ENCODE measurements at regions not wholly inside any gene's neighbourhood (a gene's known extent, or its start where the extent isn't known, plus 50 kb on each side); places are given as distances from the start of the nearest gene placed in this dataset.

DNA sequence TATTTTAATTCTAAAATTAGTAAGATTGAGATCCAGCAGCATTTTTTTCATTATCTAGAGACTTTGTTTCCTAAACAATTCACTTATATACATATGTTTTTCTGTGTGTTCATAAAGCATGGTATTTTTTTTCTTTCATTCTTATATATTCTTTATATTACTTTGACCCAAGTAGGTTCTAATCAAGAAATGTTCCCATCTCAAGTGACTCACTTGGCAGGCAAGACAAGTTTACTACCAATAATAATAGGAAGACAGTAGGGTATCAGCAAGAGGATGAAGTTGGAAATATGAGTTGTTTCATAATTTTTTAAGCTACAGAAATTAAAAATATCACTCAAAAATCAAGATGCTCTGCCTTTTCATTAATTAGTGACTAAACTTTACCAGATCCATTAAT is 613.4 kb upstream of the ATP2B1 start:
- no peaks in the 10 kb centered on the region for H3K9me3 ChIP-seq (replicated peaks)
- DNase-seq = no peak
- intact Hi-C loops (cut with micrococcal nuclease) = no loop called here
- no peak overlapping the region for H3K4me3 ChIP-seq
- no peaks in the 10 kb centered on the region for H3K4me1 ChIP-seq
- TF ChIP-seq, protein P1, sequence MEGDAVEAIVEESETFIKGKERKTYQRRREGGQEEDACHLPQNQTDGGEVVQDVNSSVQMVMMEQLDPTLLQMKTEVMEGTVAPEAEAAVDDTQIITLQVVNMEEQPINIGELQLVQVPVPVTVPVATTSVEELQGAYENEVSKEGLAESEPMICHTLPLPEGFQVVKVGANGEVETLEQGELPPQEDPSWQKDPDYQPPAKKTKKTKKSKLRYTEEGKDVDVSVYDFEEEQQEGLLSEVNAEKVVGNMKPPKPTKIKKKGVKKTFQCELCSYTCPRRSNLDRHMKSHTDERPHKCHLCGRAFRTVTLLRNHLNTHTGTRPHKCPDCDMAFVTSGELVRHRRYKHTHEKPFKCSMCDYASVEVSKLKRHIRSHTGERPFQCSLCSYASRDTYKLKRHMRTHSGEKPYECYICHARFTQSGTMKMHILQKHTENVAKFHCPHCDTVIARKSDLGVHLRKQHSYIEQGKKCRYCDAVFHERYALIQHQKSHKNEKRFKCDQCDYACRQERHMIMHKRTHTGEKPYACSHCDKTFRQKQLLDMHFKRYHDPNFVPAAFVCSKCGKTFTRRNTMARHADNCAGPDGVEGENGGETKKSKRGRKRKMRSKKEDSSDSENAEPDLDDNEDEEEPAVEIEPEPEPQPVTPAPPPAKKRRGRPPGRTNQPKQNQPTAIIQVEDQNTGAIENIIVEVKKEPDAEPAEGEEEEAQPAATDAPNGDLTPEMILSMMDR (IDR thresholded peaks at IDR 0.05; ENCODE audit: borderline replicate concordance) = no peak
- H3K36me3 ChIP-seq = no peaks in the 10 kb centered on the region
- no peaks in the 10 kb centered on the region for H3K27me3 ChIP-seq (ENCODE audit: low read depth)
- no peak overlapping the region for H3K27ac ChIP-seq (replicated peaks)

DNA sequence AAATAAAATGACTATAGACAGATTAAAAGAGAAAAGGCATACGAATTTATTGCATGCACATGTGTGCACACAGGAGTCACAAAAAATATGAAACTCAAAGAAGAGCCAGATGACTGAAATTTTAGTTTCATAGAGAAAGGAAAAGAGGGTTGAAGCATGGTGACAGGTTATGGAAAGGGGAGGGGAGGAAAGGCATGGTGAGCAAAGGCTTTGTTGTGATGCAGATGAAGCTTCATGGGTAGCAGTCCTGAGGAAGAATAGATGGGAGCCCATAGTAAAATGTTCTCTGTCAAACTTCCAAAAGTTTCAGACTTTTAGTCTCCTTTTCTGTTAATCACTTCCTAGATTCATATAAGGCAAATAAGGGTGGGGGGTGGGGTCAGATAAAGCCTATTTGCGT is 612.7 kb upstream of the ATP2B1 start:
- Histone ChIP-seq H3K27ac (replicated peaks) (no peak overlapping the region), H3K4me1 (no peaks in the 10 kb centered on the region), H3K27me3 (ENCODE audit: low read depth) (no peaks in the 10 kb centered on the region), H3K9me3 (replicated peaks) (no peaks in the 10 kb centered on the region), H3K36me3 (no peaks in the 10 kb centered on the region), H3K4me3 (no peak overlapping the region)
- TF ChIP-seq, protein P1 (IDR thresholded peaks at IDR 0.05; ENCODE audit: borderline replicate concordance) = no peak
- DNase-seq = no peak
- intact Hi-C loops (cut with micrococcal nuclease) = no loop called here

DNA sequence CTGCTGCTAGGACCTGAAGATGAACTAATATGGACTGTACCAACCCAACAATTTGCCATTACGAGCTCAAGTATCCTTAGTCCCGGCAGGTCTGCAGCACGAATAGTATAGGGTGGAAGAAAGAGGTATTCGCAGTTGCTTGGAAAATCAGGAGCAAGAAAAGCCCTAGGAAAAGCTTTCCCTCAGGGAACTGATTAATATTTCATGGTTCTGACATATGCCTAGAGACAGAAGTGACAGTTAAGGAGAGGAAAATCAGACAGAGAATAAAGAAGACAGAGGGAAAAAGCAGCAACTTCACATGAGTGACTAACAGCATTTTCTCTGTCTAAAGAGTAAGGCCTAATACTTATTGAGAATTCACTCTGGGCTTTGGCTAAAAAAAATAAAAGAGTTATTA is 602.9 kb upstream of the ATP2B1 start:
- no peaks in the 10 kb centered on the region for H3K4me1 ChIP-seq
- no peaks in the 10 kb centered on the region for H3K27me3 ChIP-seq (ENCODE audit: low read depth)
- H3K4me3 ChIP-seq = no peak overlapping the region
- H3K9me3 ChIP-seq (replicated peaks) = no peaks in the 10 kb centered on the region
- H3K36me3 ChIP-seq = no peaks in the 10 kb centered on the region
- no peak for DNase-seq
- intact Hi-C loops (cut with micrococcal nuclease) = no loop called here
- TF ChIP-seq, protein P1 (IDR thresholded peaks at IDR 0.05; ENCODE audit: borderline replicate concordance) = no peak
- no peak overlapping the region for H3K27ac ChIP-seq (replicated peaks)

DNA sequence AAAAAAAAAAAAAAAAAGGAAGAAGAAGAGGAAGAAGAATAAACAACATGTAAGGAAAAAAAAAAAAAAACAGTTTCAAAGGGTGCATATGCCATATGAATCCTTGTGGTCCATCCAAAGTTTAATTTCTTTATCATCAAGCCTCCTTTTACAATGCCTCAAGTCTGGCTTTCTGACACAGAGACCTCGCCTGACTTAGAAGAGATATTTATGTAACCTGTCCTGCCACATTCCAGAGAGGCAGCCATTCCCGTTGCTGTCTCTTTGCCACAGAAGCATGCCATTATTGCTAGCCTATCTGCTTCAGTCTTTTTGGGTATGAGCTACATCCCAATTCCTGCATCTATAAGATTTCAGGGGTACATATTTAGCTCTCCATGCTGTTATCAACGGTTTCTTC is 596.7 kb upstream of the ATP2B1 start:
- intact Hi-C loops (cut with micrococcal nuclease) = no loop called here
- TF ChIP-seq, protein P1 (IDR thresholded peaks at IDR 0.05; ENCODE audit: borderline replicate concordance) = no peak
- H3K27me3 ChIP-seq (ENCODE audit: low read depth) = no peaks in the 10 kb centered on the region
- no peak overlapping the region for H3K4me3 ChIP-seq
- H3K36me3 ChIP-seq = no peaks in the 10 kb centered on the region
- H3K4me1 ChIP-seq = no peaks in the 10 kb centered on the region
- no peaks in the 10 kb centered on the region for H3K9me3 ChIP-seq (replicated peaks)
- no peak overlapping the region for H3K27ac ChIP-seq (replicated peaks)
- no peak for DNase-seq

DNA sequence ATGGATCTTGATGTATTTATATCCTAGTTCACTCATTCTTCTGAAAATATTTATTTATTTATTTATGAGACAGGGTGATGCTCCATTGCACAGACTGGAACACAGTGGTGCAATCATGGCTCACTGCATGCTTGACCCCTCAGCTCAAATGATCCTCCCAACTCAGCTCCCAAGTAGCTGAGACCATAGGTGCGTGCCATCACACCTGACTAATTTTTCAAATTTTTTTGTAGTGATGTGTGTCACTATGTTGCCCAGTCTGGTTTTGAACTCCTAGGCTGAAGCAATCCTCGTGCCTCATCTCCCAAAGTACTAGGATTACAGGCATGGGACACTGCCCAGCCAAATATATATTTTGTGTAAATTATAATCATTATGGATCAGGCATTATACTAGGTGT is 595.6 kb upstream of the ATP2B1 start:
- no peak for DNase-seq
- H3K36me3 ChIP-seq = no peaks in the 10 kb centered on the region
- no peaks in the 10 kb centered on the region for H3K9me3 ChIP-seq (replicated peaks)
- intact Hi-C loops (cut with micrococcal nuclease) = no loop called here
- TF ChIP-seq, protein P1 (IDR thresholded peaks at IDR 0.05; ENCODE audit: borderline replicate concordance) = no peak
- H3K4me1 ChIP-seq = peaks cover 6% of the 10 kb centered on the region
- no peaks in the 10 kb centered on the region for H3K27me3 ChIP-seq (ENCODE audit: low read depth)
- H3K27ac ChIP-seq (replicated peaks) = no peak overlapping the region
- no peak overlapping the region for H3K4me3 ChIP-seq

DNA sequence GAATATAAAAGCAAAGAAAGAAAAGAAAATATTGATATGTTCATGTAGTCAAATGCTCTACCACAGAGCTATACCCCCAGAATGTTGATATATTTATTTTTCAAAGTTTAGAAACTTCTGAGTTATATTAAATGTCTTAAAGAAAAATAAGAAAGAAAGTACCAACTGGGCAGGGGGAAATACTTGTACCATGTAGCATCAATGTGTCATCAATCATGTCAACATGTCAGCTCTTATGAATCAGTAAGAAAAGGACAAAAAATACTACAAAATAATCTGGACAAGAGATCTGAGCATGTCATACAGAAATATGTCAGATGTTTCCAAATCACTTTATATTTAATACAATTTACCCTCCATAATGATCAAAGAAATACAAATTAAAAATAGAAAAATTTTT is 595.1 kb upstream of the ATP2B1 start:
- no peak for DNase-seq
- no peak overlapping the region for H3K27ac ChIP-seq (replicated peaks)
- TF ChIP-seq, protein P1 (IDR thresholded peaks at IDR 0.05; ENCODE audit: borderline replicate concordance) = no peak
- no peaks in the 10 kb centered on the region for H3K9me3 ChIP-seq (replicated peaks)
- no peaks in the 10 kb centered on the region for H3K36me3 ChIP-seq
- H3K27me3 ChIP-seq (ENCODE audit: low read depth) = no peaks in the 10 kb centered on the region
- no peak overlapping the region for H3K4me3 ChIP-seq
- intact Hi-C loops (cut with micrococcal nuclease) = no loop called here
- peaks cover 8% of the 10 kb centered on the region for H3K4me1 ChIP-seq

Data from left ventricle myocardium inferior (tissue), 1 donor.